NCI-H82 treated with DMSO at 0.1 percent for 48 hours (cell line): ENCODE measurements at regions not wholly inside any gene's neighbourhood (a gene's known extent, or its start where the extent isn't known, plus 50 kb on each side); places are given as distances from the start of the nearest gene placed in this dataset.
"Not testable (repeated sequence)": the region's sequence is repeated elsewhere in the genome, so short reads cannot be mapped to it uniquely, and the experiment has no call there.

Experiments
- DNase-seq: peaks from one replicate; lab custom pipeline; 2025; ENCODE audit not compliant: unreplicated experiment; lab: John Stamatoyannopoulos, UW

DNA sequence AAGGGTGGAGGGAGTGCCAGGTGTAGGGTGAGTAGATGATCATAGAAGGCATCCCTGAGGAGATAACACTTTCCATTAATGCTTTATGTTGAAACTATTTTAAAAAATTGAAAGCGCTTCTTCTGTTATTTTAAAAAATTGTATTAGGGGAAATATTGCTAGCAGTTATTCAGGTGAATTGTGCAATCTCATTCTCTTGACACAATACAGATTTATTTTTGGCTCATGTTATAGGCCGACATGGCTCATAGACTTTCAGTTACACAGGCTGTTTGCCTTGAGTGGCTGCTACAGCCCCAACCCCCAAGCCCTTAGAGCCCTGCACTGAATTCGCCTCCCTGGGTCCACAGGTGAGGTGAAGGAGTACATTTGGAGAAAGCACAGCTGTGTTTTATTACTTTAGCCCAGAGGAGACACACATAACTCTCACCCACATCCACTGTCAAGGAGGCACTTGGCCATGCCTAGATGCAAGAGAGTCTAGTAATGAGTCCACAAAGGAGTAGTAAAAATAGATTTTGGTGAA lies 228.2 kb downstream of the RFPL4B start:
- no peak for DNase-seq

DNA sequence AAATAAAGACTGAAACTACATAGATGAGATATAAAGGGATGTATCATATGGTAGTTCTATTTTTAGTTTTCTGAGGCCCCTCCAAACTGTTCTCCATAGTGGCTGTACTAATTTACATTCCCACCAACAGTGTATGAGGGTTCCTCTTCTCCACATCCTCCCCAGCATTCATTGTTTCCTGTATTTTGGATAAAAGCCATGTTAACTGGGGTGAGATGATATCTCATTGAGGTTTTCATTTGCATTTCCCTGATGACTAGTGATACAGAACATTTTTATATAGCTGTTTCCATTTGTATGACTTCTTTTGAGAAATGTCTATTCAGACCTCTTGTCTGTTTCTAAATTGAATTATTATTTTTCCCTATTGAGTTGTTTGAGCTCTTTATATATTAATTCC lies 229.3 kb downstream of the RFPL4B start:
- no peak for DNase-seq

DNA sequence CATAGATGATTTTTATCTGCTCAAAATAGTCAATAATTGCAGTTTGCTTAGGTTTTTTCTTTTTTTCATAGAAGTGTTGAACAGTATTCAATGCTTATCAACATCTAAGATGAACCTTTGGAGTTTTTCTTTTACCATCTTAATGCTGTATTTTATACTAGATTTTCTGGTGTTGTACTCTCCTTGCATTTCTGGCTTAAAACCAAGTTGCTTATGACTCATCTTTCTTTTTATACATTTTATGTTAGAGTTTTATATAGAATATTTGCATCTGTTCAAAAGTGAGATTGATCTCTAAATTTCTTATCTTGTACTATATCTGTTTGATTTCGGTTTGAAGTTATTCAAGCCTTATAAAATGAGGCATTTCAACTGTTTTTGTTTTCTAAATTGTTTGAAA lies 232.5 kb downstream of the RFPL4B start:
- no peak for DNase-seq

DNA sequence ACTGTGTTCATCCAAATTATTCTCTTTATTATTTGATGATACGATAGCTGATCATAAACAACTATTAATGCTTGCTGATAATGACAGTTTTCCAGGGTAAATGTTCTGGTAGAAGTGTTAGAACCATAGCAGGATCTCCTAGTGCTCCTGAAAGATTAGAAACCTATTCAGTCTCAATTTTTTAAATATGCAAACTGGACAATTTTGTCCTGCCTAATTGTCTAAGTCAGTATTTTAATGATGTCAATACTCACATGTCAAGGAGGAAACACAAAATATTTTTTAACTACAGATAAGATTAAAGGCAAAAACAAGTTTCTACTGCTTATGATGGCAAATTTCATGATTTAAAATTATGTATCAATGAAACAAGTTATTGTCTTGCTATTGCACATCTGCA lies 233.9 kb downstream of the RFPL4B start:
- DNase-seq, result no peak

DNA sequence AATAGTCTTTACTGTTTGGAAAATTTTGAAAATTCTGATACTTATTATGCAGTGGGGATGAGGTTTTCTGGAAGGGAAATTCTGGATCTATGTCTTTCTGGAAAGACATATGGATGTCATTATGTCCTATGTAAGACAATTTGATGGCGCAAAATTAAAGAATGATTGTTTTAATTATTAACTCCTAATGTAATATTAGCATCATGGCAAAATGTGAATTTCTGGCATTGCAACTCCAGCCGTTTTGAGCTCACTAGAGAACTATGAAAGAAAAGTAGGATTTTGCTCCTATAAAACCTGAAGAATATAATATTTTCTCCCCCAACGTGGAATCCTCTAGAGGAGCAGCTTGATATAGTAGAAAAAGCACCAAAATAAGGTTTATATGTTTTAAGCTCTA lies 243.2 kb downstream of the RFPL4B start:
- DNase-seq, result no peak

DNA sequence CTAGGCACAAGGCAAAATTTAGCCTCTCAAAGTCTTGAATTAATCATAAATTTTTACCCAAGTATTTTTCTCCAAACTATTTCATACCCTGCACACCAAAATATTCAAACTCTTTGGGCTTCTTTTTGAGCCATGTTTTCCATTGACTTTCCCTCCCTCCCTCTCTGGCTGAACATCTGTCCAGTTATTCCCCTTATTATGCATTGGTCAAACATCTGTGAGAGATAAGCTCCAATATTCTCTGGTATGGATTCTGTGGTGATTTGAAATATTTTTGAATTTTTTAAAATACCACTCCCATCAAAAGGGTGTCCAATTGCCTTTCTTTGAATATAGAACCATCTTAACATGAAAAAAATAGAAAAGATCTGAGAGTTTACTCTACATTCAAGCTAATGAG lies 244.2 kb downstream of the RFPL4B start:
- DNase-seq, result no peak

DNA sequence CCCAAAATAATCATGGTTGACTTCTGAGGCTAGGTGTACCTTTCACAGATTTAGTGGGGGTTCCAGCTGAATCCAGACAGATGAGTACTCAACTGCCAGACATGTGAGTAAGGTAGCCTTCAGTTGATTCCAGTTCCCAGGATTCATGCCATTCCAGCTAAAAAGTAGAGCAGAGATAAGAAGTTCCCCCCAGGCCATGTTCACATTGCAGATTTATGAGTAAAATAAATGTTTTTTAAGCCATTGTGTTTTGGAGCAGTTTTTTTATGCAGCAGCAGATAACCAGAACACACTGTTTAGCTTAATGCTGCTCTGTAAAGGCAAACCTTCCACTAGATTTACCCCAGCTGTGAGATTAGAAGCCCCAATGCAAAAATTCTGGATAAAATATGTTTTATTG lies 245.0 kb downstream of the RFPL4B start:
- DNase-seq, result no peak

DNA sequence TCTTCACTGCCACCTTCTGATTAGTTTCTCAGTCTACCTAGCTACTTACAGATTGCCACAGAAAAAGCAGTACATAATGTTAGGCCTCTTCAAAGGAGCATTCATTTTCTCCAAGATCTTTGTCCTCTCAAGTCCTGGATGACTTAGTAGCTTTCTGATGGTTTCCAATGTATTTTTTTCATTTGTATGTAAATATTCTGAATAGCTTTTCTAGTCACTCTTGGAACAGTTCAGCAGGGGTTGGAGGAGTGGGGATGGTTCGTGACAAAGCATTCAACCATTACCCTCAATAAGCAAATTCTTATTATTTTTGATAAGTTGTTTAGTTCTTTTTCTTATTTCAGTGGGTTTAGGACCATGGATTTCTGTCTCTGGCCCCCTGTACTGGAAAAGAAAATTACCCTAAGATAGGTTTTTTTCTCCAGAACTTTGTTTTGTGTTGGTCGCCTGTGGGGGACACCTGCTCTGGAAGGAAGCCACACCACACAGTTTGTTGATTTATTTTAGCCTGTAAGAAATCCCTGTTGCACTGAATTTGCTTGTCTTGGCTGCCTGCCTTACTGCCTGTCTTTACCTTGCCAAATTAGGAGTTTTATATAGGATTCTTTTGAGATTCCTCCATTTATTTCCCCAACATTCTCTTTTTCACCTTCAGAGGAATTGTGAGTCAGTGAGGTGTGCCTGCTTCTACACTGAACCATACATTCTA lies 247.9 kb downstream of the RFPL4B start:
- DNase-seq, result no peak

DNA sequence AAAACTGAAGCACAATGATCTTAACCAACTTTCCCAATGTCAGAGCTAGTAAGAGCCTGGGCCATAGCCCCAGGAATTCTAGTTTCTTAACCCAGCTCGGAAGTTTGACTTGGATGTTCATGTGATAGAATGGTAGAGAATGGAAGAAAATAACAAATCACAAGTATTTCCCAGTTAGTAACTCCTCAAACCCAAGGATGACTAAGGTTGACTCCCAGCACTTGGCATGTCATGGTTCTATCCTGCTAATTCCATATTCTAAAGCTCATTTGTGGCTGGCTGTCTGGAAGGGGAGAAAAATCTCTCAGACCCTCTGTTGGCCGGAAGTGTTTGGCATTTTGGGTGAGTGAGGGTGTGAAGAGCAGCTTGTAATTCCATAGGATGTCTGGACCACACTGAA lies 248.7 kb downstream of the RFPL4B start:
- DNase-seq, result peak; percentile 20

DNA sequence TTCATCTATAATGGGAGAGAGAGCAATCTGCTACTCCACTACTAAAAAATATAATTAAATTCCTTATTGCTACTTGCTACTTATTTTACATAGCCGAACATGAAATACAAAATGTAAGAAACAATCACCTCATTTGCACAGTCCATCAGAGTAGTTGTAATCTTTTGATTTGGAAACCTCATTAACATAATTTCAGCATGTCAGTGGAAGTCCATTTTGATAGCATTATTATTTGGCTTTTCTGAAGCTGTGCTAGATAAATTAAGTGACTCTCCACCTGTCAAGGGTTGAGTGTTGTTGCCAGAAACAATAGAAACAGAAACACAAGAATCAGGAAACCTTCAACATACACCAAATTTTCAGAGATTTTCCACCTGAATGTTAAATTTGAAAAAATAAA lies 250.0 kb downstream of the RFPL4B start:
- no peak for DNase-seq

DNA sequence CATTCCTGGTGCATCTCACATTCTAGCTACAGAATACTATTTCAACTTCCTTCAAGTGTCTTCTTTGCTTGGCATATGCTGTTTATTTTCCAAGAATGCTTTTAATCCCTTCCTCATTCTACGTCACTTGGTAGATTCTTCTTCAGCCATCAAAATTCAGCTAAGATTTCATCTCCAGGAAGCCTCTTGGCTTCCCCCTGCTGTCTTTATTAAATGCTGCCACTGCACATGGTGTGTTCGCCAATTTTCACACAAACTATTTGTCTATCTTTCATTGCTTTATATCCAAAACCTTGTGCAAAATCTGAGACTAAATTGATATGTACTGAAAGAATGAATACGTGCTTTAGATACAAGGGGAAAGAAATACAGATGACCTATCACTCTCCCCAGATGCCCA lies 253.0 kb downstream of the RFPL4B start:
- DNase-seq, result no peak

DNA sequence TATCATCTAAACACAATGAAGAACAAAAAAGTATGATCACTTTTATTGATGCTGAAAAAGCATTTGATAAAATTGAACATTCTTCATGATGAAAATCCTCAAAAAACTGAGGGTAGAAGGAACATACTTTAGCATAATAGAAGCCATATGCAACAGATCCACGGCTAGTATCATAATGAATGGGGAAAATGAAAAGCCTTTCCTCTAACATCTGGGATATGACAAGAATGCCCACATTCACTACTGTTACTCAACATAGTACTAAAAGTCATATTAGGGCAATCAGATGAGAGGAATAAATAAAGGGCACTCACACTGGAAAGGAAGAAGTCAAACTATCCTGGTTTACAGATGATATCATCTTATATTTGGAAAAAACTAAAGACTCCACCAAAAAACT lies 256.6 kb downstream of the RFPL4B start:
- no peak for DNase-seq

DNA sequence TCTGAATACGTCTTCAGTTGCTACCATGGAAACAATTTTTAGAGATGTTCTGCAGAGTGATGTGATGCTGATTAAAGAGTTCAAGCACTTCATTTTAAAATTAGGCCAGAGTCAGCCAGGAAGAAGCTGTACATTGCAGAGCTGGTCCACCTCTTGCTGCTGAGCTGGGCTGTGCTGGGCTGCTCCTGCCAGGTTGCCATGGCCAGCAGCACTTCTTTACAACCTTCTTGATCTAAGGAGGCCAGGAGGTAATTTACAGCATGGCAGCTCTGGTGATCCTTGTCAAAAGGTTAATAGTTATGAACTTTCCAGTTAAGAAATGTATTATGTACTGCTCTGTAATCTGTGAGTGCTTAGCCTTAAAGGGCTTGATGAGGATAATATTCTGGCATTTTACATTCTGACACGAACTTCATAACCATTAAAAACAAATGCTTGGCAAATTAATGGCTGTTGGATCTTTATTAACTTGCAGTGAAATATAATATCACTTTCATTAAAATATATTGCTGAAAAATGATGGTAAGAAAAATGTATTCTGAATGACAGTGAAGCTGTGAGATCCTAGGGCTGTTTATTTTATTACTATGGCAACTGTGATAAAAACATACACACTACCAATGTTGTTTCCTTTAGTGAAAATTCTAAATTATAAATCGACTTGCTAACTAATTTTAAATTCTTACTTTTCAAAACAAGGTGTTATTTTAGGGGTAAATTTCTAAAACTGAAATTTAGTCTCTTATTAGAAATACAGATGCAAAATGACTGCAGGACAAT lies 259.7 kb downstream of the RFPL4B start:
- DNase-seq, result no peak

DNA sequence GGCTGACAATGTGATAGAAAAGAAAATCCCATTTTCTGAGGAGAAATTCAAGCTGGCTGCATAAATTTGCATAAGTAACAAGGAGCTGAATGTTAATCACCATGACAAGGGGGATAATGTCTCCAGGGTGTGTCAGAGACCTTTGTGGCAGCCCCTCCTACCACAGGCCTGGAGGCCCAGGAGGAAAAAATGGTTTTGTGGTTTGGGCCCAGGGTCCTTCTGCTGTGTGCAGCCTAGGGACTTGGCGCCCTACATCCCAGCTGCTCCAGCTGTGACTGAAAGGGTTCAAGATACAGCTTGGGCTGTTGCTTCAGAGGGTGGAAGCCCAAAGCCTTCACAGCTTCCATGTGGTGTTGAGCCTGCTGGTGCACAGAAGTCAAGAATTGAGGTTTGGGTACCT lies 261.8 kb downstream of the RFPL4B start:
- DNase-seq, result not testable (repeated sequence)

DNA sequence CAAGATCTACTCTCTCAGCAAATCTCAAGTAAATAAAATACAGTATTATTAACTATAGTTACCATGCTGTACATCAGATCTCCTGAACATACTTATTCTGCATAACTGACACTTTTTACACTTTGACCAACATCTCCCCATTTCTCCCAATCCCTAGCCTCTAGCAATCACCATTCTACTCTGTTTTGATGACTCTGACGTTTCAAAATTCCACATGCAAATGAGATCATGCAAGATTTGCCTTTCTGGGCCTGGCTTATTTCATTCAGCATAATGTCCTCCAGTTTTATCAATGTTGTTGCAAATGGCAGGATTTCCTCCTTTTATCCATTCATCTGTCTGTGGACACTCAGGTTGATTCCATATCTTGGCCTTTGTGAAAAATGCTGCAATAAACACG lies 266.3 kb downstream of the RFPL4B start:
- no peak for DNase-seq

DNA sequence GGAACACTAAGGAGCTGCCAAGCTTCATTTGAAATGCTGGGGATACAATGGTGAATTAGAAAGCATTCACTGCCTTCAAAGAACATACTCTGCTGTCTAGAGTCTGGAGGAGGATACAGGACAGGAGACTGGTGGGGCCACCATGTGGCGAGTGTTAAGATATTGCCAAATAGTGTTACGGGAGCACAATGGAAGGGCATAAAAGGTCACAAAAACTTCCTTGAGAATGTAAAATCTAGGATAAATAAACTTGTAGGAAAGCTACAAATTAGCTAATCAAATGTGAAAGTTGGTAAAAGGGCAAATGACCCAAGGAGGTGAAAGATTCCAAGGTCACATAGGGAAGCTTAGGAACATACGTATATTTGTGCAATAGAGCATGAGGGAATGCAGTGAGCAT lies 271.7 kb downstream of the RFPL4B start:
- DNase-seq, result no peak

DNA sequence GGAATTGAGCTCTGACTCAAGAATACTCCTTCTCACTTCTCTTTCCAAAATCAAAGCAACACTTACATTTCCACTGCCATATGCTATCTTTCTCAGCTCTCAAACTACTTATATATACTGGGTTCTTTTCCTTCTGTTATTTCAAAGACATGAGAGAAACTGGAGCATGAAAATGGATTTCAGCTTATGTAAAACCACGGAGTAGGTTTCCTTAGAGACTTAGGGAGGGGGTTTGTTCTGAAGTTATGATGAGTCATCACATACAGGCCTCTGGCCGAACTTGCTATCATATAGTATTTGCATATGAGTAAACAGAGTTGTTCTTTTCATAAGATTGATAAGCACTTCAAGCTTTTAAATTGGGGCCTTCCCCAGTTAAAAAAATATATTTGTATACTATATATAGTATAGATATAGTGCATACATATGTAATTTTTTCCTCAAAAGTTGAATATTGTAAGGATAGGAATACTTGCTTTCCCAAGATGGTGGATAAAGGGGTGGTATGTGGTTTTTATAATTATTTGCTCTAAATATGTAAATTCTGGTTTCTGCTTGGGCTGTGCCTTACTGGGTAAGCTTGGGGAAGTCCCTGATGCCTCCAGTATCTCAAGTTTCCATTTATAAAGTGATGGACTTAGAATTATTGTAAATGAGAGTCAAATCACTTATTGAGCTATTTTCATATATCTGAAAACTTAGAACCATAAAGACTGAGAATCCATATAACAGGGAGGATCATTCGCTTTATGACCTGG lies 273.9 kb downstream of the RFPL4B start:
- no peak for DNase-seq

DNA sequence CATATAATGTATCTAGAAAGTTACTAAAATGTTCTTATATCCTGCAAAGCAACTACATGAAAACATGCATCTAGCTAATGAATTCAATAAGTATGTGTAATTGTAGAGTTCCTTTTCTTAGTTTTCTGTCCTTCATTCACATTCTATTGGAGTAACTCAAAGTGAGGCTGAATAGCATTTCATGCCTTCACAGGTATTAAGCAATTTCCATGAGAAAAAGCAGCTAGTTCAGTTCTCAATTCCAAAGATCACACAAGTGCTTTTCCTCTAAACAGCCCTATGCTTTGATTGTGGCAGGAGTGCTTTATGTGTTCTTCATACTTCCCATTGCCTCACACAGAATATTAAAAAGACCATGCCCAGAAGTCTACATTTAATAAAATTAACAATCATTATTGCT lies 274.9 kb downstream of the RFPL4B start:
- DNase-seq, result no peak

DNA sequence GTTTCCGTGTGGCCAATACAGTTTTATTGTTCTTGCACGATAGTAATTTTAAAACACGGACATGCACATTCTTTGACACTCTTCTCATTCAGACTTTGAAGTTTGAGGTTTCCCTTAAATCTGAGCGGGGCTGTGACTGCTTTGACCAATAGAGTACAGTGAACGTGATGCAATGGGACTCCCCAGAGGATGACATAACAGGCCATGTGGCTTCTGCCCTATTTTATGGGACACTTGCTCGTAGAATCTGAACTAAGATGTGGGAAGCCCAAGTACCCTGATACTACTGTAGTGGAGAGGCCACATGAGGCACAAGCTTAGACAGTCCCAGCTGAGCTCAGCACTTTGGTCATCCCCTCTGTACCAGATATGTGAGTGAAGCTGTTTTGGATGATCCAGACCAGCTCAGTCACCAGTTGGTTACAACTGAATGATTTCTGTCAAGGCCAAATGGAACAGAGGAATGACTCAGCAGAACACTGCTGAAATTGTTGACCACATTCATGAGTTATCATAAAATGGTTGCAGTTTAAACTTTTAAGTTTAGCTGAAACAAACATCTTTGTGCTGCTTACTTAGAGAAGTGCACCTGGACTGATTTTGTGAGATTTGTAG lies 279.4 kb downstream of the RFPL4B start:
- DNase-seq, result no peak

DNA sequence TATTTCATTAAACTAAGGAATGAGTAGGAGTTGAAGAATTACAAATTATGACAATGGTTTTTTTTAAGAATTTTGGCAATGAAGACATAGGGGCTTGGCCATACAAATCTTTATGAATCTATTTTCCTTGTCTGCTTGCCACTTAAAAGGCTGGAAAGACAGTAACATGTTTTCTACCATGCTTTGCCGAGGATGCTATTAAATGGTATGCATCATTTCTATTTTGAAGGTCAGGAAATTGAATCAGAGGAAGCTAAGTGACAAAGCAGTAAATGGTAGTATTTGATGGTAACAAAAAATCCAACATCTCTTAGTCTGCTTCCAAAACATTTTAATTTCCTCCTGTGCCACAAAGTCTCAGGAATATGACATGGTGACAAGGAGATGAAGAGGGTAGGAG lies 287.2 kb downstream of the RFPL4B start:
- no peak for DNase-seq

DNA sequence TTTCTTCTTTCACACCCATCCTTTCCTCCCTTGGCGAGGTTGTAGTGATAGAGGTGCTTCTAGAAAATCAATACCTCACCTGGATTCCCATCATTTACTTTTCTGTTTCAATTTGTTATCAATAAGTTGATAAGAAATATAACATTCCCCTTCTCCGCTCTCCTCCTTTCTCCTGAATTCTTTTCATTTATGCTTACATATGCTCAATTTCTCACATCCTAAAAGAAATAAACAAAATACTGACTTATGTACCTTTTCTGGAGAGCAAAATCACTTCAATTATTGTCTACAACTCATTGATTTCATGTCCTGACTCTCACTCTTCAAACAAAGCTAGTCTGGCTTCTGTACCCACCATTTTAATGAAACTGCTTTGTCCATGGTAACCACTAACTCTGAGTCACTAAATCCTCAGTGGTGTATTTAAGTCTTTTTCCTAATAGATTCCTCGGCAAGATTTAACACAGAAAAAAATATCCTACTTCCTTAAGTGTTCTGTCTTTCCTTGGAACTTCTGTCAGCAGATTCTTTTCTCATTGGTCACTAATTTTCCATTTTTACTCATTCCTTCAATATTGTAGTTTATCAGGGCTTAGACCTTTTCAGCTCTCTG lies 289.6 kb downstream of the RFPL4B start:
- DNase-seq, result no peak
